ENCODE measurements at regions not wholly inside any gene's neighbourhood (a gene's known extent, or its start where the extent isn't known, plus 50 kb on each side); places are given as distances from the start of the nearest gene placed in this dataset.

- Histone ChIP-seq H3K18ac (ENCODE audit: extremely low read depth, low read length) (no peak overlapping the region), H3K9ac (replicated peaks in 1 of 4; ENCODE audit: extremely low read depth in 1 of 4, low read depth in 3 of 4, low read length in 3 of 4) (no peak overlapping the region), H3K56ac (replicated peaks; ENCODE audit: insufficient read length, low read depth, low read length) (no peak overlapping the region), H3K4me3 (ENCODE audit: extremely low read depth in 1 of 4, insufficient read depth in 2 of 4, low read depth in 3 of 4, low read length in 4 of 4) (no peak overlapping the region), H3K23ac (ENCODE audit: insufficient read length) (no peak overlapping the region), H2BK12ac (ENCODE audit: low read depth, low read length) (no peak overlapping the region), H3K4ac (replicated peaks; ENCODE audit: insufficient read length, low read depth, low read length) (no peak overlapping the region), H3K27ac (ENCODE audit: low read depth, low read length) (no peak overlapping the region), H2AK5ac (ENCODE audit: low read depth, low read length) (no peak overlapping the region), H3K79me1 (ENCODE audit: low read depth, low read length) (no peaks in the 10 kb centered on the region), H3K14ac (ENCODE audit: insufficient read length) (no peak overlapping the region), H3K9me3 (ENCODE audit: insufficient read depth in 2 of 2, low read depth in 1 of 2, low read length in 1 of 2) (no peaks in the 10 kb centered on the region), H3K79me2 (ENCODE audit: control insufficient read depth in 1 of 2, insufficient read depth in 2 of 2, low read length in 2 of 2) (no peaks in the 10 kb centered on the region), H4K20me1 (replicated peaks in 1 of 2; ENCODE audit: control insufficient read depth in 1 of 2, insufficient read depth in 2 of 2, low read length in 2 of 2) (peaks cover 0 to 2% of the 10 kb centered on the region in 2 experiments), H2BK120ac (replicated peaks; ENCODE audit: low read depth, low read length) (no peak overlapping the region), H3K36me3 (ENCODE audit: control insufficient read depth in 2 of 4, insufficient read depth in 4 of 4, low read length in 3 of 4) (no peaks in the 10 kb centered on the region), H3K23me2 (ENCODE audit: low read depth, low read length) (no peaks in the 10 kb centered on the region), H2BK20ac (ENCODE audit: low read length) (no peak overlapping the region), H2AFZ (ENCODE audit: low read length) (no peak overlapping the region), H4K91ac (replicated peaks; ENCODE audit: insufficient read length, low read length) (no peak overlapping the region), H3K4me2 (ENCODE audit: insufficient read depth in 1 of 2, low read depth in 2 of 2, low read length in 2 of 2) (no peak overlapping the region), H2BK5ac (ENCODE audit: low read depth, low read length) (no peak overlapping the region), H3K4me1 (replicated peaks in 1 of 4; ENCODE audit: control insufficient read depth in 3 of 4, insufficient read depth in 4 of 4, low read length in 3 of 4) (no peaks in the 10 kb centered on the region), H4K8ac (ENCODE audit: extremely low read depth, insufficient read depth, low read length) (no peak overlapping the region), H3K27me3 (replicated peaks in 1 of 4; ENCODE audit: control insufficient read depth in 3 of 4, extremely low read depth in 1 of 4, insufficient read depth in 3 of 4, low read length in 3 of 4) (no peaks in the 10 kb centered on the region), H4K5ac (ENCODE audit: insufficient read length, low read depth, low read length) (no peak overlapping the region), H2BK15ac (ENCODE audit: low read length) (no peak overlapping the region)
- CTCF ChIA-PET (ENCODE audit: partially characterized antibody): interaction anchor here (1.2 to 2.1 kb wide), 4 partner anchors 22 to 124 kb away, joined by 3 to 7 read pairs (median 6); no protein-coding TSS in a partner anchor
- WGBS, 2 experiments (ENCODE audit: extremely low coverage in 1 of 2, insufficient coverage in 1 of 2, insufficient read length in 1 of 2, insufficient replicate concordance in 2 of 2, low coverage in 1 of 2, low lambda C conversion rate in 2 of 2, missing lambda C conversion rate in 1 of 2): 90% methylated on average over 6 of the region's 7 CpGs; no CpG with 5 or more reads in 1 of the 2 experiments
- POLR2A ChIA-PET (ENCODE audit: partially characterized antibody): no interaction called here
- TF ChIP-seq MAX (IDR thresholded peaks at IDR 0.05) (no peak), RFX5 (IDR thresholded peaks at IDR 0.05; ENCODE audit: borderline replicate concordance, low read depth, low read length) (no peak), SAP30 (IDR thresholded peaks at IDR 0.05; ENCODE audit: insufficient read depth, insufficient replicate concordance, low read length) (no peak), CBX5 (IDR thresholded peaks at IDR 0.05; ENCODE audit: low read depth, low read length) (no peak), GABPA (IDR thresholded peaks at IDR 0.05; ENCODE audit: borderline replicate concordance, insufficient read depth, low read length) (no peak), ASH2L (IDR thresholded peaks at IDR 0.05; ENCODE audit: low read length) (no peak), TBP (IDR thresholded peaks at IDR 0.05; ENCODE audit: low read depth, low read length) (no peak), BCL11A (IDR thresholded peaks at IDR 0.05; ENCODE audit: low read depth in 2 of 2, low read length in 2 of 2) (no peak), CTBP2 (IDR thresholded peaks at IDR 0.05; ENCODE audit: borderline replicate concordance, insufficient read depth, insufficient read length, low read length) (no peak), GTF2F1 (IDR thresholded peaks at IDR 0.05; ENCODE audit: borderline replicate concordance, low read depth, low read length) (no peak), KDM4A (IDR thresholded peaks at IDR 0.05; ENCODE audit: low read depth, low read length, severe bottlenecking) (no peak)
- FAIRE-seq (no peak), DNase-seq (ENCODE audit: low read depth in 1 of 2, low spot score in 2 of 2) (no peak)
These were observed 359.0 kb downstream of the SEC23A start for GRCh38 chr14:38743966-38744584.

All from H1 (cell line).